ENCODE measurements at regions not wholly inside any gene's neighbourhood (a gene's known extent, or its start where the extent isn't known, plus 50 kb on each side); places are given as distances from the start of the nearest gene placed in this dataset.

DNA sequence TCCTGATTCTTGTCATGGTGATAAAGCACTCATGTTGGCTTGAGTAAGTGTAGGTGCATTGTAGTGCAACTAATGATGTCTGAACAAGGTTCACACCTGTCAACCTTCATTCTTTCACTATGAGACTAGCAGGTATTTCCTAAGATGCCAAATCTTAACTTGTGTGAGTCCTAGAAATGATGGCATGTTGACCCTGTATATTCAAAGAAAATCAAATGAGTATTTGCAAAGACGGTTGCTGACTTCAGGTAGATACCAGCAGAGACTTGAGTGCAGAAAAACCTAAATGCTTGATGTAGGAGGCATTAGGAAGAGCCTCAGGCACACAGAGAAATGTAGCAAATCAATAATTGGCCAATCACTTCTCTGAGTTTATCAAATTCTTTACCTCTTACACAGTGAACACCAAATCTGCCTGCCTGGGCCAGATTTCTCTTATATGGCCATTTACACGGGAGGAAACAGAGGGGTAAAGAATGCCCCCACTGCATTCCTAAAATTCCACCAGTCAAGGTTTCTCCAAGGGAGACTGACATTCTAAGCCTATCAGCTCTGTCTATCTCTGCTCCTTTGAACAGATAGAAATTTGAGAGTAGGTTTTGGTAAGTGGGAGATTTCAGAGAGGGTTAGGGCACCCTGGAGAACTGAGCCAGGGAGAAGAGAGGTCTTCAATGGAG, 488.6 kb upstream of the WWC1 start:
- in situ Hi-C loops (cut with HindIII; ENCODE audit: low pct_unique_long_range_greater_than_20kb, low sequenced_read_pairs) = no loop called here
- DNase-seq (ENCODE audit: low read depth, low spot score) = no peak

DNA sequence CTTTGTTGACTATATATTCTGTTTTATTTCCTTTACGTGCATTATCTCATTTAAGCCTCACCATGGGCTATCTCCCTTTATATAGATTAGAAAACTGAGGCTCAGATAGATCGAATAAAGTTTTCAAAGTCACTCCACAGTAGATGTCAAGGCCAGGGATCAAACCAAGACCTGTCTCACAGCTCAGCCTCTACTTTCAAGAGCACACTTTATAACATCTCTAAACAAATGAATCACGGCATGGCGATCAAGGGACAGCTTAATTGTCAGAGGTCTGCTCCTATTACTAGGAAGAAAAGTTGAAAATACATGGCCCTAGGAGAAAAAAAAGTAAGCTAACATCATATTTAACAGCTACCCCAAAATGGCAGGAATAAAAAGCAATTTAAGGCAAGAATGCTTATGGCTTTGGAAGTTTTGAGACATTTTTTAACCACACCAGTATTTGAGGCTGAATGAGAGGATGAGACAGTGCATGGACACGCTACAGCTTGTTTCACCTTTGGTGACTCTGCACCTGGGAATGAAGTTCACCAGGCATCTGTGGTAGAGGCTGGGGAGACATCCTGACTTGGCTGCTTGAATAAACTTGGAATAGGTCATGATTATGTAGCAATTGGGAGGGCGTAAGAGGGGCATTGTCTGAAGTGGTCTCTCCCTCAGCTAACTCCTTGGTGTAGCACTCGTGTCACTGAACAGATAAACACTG, 486.8 kb upstream of the WWC1 start:
- no peak for DNase-seq (ENCODE audit: low read depth, low spot score)
- in situ Hi-C loops (cut with HindIII; ENCODE audit: low pct_unique_long_range_greater_than_20kb, low sequenced_read_pairs) = no loop called here

DNA sequence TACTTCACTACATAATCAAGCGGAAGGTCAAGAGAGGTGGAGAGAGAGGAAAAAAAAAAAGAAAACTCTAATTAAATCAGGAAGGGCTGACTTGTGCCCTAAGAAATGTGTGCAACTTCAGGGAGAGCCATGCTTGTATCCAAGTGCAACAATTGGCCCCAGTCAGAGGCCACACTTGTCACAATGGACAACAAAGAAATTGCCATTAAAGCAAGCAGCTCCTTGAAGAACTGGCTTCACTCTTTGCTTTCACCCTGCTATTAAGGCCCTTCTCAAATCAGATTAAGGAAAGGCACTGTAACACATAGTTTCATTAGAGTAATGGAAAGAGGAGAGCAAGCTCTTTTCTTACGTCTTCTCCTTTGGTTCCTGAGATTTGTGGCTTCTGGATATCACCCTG, 480.9 kb upstream of the WWC1 start:
- in situ Hi-C loops (cut with HindIII; ENCODE audit: low pct_unique_long_range_greater_than_20kb, low sequenced_read_pairs) = no loop called here
- no peak for DNase-seq (ENCODE audit: low read depth, low spot score)

DNA sequence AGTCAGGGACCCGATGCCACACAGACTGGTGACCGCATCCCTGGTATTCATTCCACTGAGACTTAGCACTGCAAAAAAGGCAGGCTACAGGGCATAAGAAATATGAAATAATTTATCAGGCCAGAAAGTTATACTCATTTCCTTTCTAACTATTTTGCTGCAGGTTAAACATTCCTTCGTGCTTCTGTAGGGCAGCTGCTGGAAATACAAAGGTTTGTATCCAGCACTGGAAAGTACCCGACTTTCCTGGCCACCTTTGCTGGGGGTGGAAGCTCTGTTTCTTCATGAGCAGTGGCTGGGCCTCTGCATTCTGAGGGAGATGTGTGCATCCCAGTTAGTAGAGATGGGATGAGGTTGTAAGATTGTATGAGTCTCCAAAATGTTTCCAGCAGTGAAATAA, 478.6 kb upstream of the WWC1 start:
- in situ Hi-C loops (cut with HindIII; ENCODE audit: low pct_unique_long_range_greater_than_20kb, low sequenced_read_pairs) = no loop called here
- no peak for DNase-seq (ENCODE audit: low read depth, low spot score)

- no peak for DNase-seq (ENCODE audit: low read depth, low spot score)
- in situ Hi-C loops (cut with HindIII; ENCODE audit: low pct_unique_long_range_greater_than_20kb, low sequenced_read_pairs) = no loop called here
Observed at GRCh38 chr5:167813389-167813788, 478.1 kb upstream of the WWC1 start.

DNA sequence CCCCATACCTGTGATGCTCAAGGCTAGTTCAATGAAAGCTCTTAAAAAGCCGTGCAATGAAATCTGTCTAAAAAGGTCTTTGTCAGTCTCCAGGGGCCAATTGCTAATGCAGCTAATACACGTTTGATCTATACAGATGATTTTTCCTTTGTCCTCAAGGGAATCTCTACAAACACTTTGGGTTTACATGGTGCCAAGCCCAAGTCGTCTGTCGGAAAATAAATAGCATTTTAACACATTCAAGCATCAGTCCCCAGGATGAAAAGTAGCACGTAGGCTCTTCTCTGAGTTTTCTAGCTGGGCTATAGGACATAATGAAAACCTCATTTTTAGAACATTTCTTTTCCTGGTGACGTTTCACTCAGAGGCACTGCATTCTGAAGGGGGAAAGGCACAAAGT, 477.4 kb upstream of the WWC1 start:
- in situ Hi-C loops (cut with HindIII; ENCODE audit: low pct_unique_long_range_greater_than_20kb, low sequenced_read_pairs) = no loop called here
- DNase-seq (ENCODE audit: low read depth, low spot score) = no peak

- in situ Hi-C loops (cut with HindIII; ENCODE audit: low pct_unique_long_range_greater_than_20kb, low sequenced_read_pairs) = no loop called here
Observed at GRCh38 chr5:167814828-167815227, 476.6 kb upstream of the WWC1 start.

GRCh38 chr5:167816354-167816753, 475.1 kb upstream of the WWC1 start:
- in situ Hi-C loops (cut with HindIII; ENCODE audit: low pct_unique_long_range_greater_than_20kb, low sequenced_read_pairs) = no loop called here
- DNase-seq (ENCODE audit: low read depth, low spot score) = no peak

More at GRCh38 chr5:167814828-167815227, 476.6 kb upstream of the WWC1 start:
- peak; percentile 26 for DNase-seq (ENCODE audit: low read depth, low spot score)

DNA sequence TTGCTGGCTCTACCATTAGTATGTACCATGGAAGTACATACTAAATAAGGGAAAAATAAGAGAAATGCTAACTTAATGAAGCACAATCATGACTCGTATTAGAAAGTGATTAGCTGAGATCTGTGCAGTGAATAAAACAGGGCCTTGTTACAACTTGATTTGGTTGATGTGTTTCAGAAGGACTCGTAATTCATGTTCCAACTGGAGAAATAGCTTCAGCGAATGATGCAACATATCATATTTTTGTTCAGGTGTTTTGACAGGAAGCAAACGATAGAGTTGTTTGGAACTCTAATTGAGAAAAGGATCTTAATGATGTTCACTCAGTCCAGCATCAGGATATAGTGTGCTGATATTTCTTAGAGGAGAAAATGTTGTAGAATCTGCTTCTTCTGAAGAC, 474.6 kb upstream of the WWC1 start:
- no peak for DNase-seq (ENCODE audit: low read depth, low spot score)
- in situ Hi-C loops (cut with HindIII; ENCODE audit: low pct_unique_long_range_greater_than_20kb, low sequenced_read_pairs) = no loop called here

- no peak for DNase-seq (ENCODE audit: low read depth, low spot score)
- in situ Hi-C loops (cut with HindIII; ENCODE audit: low pct_unique_long_range_greater_than_20kb, low sequenced_read_pairs) = no loop called here
Observed at GRCh38 chr5:167819406-167819805, 472.0 kb upstream of the WWC1 start.

DNA sequence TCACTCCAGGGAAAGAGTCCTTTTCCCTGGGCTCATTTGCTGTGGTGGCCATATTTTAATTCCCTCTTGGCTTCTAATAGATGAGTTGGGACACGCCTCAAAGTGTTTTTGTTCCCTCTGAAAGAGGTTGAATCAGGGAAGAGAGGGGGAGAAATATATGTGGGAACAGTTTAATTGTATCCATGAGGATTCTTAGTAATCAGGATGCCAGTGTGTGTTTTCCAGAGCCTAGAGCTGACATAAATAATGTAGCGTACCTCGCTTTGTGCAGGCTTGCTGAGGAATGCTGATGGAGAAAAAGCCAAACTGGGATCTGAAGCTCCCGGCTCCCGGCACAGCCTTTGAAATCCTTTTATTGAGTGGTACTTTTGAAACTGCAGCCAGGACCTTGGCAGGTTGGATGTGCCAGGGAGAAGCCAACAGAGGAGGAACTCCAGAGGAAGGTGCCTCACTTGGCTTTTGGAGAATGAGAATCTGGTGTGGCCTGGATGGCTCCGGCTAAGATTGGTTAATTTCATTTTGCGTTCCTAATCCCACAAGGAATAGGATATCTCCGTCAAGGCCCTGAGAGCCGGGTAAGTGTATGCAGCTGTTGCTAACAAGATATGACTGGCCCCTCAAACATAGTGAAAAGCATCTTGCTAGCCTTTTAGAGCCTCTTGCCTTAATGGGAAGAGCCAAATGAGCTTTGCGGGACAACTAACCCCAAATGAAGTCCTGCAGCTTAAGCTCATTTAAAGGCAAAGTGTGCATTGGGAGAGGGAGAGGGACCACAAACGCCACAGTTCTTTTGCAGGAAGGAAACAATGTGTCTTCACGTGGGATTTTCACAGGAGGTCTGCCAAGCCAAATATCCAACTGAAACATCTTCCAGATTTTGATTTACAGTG, 471.1 kb upstream of the WWC1 start:
- no peak for DNase-seq (ENCODE audit: low read depth, low spot score)
- in situ Hi-C loops (cut with HindIII; ENCODE audit: low pct_unique_long_range_greater_than_20kb, low sequenced_read_pairs) = no loop called here

- DNase-seq (ENCODE audit: low read depth, low spot score) = no peak
Observed at GRCh38 chr5:167821151-167821550, 470.3 kb upstream of the WWC1 start.

DNA sequence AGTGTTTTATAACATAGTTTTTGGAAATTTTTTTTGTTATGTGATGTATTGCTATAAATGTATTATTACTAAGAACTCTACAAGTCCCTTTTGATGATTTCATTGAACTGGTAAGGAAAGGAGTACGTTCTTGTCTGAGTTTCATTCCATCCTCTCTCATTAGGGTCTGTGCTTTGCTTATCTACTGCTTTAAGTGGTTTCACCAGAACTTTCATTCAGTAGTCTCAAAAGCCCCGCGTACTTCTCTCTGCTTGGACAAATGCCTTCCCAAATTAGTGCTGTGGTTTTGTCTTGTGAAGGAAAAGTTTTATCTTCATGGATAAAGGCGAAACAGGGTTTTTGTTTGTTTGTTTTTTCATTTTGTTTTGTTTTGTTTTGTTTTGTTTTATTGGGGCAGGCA, 469.8 kb upstream of the WWC1 start:
- in situ Hi-C loops (cut with HindIII; ENCODE audit: low pct_unique_long_range_greater_than_20kb, low sequenced_read_pairs) = no loop called here
- DNase-seq (ENCODE audit: low read depth, low spot score) = no peak

More at GRCh38 chr5:167821151-167821550, 470.3 kb upstream of the WWC1 start:
- in situ Hi-C loops (cut with HindIII; ENCODE audit: low pct_unique_long_range_greater_than_20kb, low sequenced_read_pairs) = no loop called here

- DNase-seq (ENCODE audit: low read depth, low spot score) = no peak
- in situ Hi-C loops (cut with HindIII; ENCODE audit: low pct_unique_long_range_greater_than_20kb, low sequenced_read_pairs) = no loop called here
Observed at GRCh38 chr5:167822241-167822640, 469.2 kb upstream of the WWC1 start.

DNA sequence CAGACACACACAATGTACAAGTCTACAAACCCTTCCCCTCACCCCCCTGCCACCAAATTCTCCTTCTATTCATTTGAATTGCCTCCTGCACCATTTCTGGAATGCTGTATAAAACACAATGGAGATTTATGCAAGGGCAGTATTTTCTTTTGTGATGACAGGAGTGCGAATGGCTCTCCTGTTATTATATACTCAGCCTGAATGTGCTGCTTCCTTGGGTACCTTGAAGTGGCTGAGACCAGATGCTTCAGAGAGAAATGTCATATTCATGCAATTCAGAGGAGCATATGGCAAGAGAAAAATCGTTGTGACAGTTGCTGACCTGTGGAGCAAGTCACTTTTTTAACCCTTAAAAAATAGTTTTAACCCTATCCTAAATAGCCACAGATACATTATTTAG, 468.0 kb upstream of the WWC1 start:
- in situ Hi-C loops (cut with HindIII; ENCODE audit: low pct_unique_long_range_greater_than_20kb, low sequenced_read_pairs) = no loop called here
- DNase-seq (ENCODE audit: low read depth, low spot score) = no peak

- no peak for DNase-seq (ENCODE audit: low read depth, low spot score)
- in situ Hi-C loops (cut with HindIII; ENCODE audit: low pct_unique_long_range_greater_than_20kb, low sequenced_read_pairs) = no loop called here
Observed at GRCh38 chr5:167827766-167828165, 463.7 kb upstream of the WWC1 start.

GRCh38 chr5:167831754-167832504, 459.5 kb upstream of the WWC1 start:
- DNase-seq (ENCODE audit: low read depth, low spot score) = no peak
- in situ Hi-C loops (cut with HindIII; ENCODE audit: low pct_unique_long_range_greater_than_20kb, low sequenced_read_pairs) = no loop called here

DNA sequence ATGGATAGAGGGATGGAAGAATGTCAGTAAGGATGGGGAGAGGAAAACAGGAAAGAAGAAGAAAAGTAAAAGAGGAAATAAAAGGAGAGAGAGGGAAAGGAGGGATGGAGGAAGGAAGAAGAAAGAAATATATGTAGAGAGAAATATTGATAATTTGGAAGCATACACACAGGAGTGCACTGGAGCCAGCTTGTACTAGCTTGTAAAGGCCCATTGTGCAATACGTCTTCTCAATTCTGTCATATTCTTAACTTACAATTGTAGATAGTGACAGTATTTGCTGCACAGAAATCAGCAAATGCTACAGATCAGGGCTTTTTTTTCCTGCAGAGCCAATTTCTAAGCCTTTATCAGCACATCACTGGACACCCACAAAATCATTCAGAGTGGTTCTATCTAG, 458.8 kb upstream of the WWC1 start:
- in situ Hi-C loops (cut with HindIII; ENCODE audit: low pct_unique_long_range_greater_than_20kb, low sequenced_read_pairs) = no loop called here
- no peak for DNase-seq (ENCODE audit: low read depth, low spot score)

All from SK-MEL-5 (cell line).